Prostate gland (tissue), 2 donors: ENCODE measurements at regions not wholly inside any gene's neighbourhood (a gene's known extent, or its start where the extent isn't known, plus 50 kb on each side); places are given as distances from the start of the nearest gene placed in this dataset.

Source experiments
- DNase-seq: peaks from one replicate; pipeline ENCODE4 v3.0.0-alpha.2; 2019; ENCODE audit warnings: low spot score
- H3K27ac ChIP-seq, 2 donors: fragments of 200-600 bp; sonication (generic); 2 replicates each; pipeline ENCODE4 v1.5.1; 2017 to 2019
- H3K27me3 ChIP-seq: fragments of 200-600 bp; sonication (generic); replicated peaks from 2 replicates; pipeline ENCODE4 v1.5.1; 2019; ENCODE audit not compliant: insufficient read depth
- H3K36me3 ChIP-seq, 2 donors: fragments of 200-600 bp; sonication (generic); 1 replicate in 1 of 2; 2 replicates in 1 of 2; pipeline versions ENCODE4 v1.5.1 to v1.8.1; 2017 to 2019
- H3K4me1 ChIP-seq: fragments of 200-600 bp; sonication (generic); replicated peaks from 2 replicates; pipeline ENCODE4 v1.5.1; 2019
- H3K4me3 ChIP-seq, 2 donors: fragments of 200-600 bp; sonication (generic); 2 replicates each; pipeline ENCODE4 v1.5.1; 2017 to 2019
- H3K9me3 ChIP-seq: fragments of 200-600 bp; sonication (generic); 2 replicates; pipeline ENCODE4 v1.5.1; 2017
- POLR2A ChIP-seq: fragments of 450-650 bp; IDR thresholded peaks from one replicate; pipeline ENCODE4 v1.6.1; 2016; ENCODE audit warnings: antibody characterized with exemption, mild to moderate bottlenecking
- POLR2AphosphoS5 ChIP-seq: sonication (generic); formaldehyde crosslinking; IDR thresholded peaks from one replicate; pipeline ENCODE4 v1.6.1; 2017; ENCODE audit warnings: antibody characterized with exemption
- WGBS: methylation state at CpG from one replicate; pipeline ENCODE4 v1.1.5; 2018; 5-methylcytosine and 5-hydroxymethylcytosine counted together
- intact Hi-C: fragments of 100-400 bp; cut with DNase I; formaldehyde crosslinking; loops from one replicate; pipeline ENCODE4 v1.14.2; 2022
- TF ChIP-seq, protein P1 (sequence below), 4 experiments: fragments of 200-600 bp in 2 of 4; fragments of 450-650 bp in 2 of 4; sonication (generic) in 2 of 4; IDR thresholded peaks; 1 replicate in 3 of 4; 2 replicates in 1 of 4; pipeline ENCODE4 v1.5.1; 2016 to 2019; ENCODE audit warnings: antibody characterized with exemption in 4 of 4, mild to moderate bottlenecking in 2 of 4, moderate library complexity in 2 of 4

DNA sequence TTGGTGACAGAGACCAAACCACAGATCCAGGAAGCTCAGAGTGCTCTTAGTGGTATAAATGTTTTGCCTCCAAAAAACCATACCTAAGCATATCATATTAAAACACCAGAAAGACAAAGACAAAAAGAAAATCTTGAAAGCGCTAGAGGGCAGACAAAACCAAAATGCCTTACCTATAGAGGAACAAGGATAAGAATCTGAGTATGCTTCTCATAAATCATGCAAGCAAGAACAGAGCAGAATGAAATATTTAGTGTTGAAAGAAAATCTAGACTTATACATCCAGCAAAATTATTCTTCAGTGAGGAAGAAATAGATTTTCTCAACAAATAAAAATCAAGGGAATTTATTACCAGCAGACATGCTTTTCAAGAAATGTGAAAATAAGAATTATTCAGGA lies 941.0 kb upstream of the INTU start:
- Histone ChIP-seq H3K36me3 (no peaks in the 10 kb centered on the region), H3K9me3 (no peaks in the 10 kb centered on the region), H3K4me3 (no peak overlapping the region), H3K27me3 (no peaks in the 10 kb centered on the region), H3K27ac (no peak overlapping the region), H3K4me1 (no peaks in the 10 kb centered on the region)
- DNase-seq = no peak
- TF ChIP-seq POLR2AphosphoS5 (no peak), POLR2A (no peak)
- TF ChIP-seq, protein P1, sequence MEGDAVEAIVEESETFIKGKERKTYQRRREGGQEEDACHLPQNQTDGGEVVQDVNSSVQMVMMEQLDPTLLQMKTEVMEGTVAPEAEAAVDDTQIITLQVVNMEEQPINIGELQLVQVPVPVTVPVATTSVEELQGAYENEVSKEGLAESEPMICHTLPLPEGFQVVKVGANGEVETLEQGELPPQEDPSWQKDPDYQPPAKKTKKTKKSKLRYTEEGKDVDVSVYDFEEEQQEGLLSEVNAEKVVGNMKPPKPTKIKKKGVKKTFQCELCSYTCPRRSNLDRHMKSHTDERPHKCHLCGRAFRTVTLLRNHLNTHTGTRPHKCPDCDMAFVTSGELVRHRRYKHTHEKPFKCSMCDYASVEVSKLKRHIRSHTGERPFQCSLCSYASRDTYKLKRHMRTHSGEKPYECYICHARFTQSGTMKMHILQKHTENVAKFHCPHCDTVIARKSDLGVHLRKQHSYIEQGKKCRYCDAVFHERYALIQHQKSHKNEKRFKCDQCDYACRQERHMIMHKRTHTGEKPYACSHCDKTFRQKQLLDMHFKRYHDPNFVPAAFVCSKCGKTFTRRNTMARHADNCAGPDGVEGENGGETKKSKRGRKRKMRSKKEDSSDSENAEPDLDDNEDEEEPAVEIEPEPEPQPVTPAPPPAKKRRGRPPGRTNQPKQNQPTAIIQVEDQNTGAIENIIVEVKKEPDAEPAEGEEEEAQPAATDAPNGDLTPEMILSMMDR (IDR thresholded peaks at IDR 0.05) = no peak
- intact Hi-C loops = no loop called here
- 95% methylated on average over 1 of the region's 1 CpG for WGBS

DNA sequence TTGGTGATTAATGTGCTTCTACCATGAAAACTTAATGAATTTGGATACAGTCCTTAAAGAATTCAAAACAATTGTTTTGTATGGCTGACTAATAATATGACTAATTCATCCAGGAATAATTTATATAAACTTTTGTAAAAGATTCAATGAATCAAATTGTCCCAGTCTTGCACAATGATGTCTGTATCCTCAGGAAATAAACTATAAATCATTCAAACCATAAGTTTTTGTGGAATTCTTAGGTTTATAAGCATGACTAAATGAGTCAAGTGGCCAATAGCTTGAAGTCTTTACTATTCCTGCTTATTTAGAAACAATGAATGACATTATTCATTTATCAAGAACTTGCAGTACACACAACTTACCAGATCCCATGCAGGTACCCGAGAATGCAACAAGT lies 935.0 kb upstream of the INTU start:
- no peaks in the 10 kb centered on the region for H3K9me3 ChIP-seq
- 84% methylated on average over 1 of the region's 1 CpG for WGBS

DNA sequence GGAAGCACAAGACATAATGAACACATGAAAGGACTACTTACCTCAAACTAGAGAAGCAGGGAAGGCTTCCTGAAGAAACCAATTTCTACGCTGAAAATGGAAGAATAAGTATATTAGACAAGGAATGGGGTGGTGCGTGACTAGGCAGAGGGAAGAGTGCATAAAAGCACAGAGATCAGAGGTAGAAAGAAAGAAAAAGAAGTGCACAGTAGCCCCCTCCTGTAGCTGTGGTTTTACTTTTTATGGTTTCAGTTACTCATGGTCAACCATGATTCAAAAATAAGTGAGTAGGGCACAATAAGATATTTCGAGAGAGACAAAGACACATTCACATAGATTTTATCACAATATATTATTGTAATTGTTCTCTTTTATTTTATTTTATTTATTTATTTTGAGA lies 934.5 kb upstream of the INTU start:
- intact Hi-C loops = no loop called here
- Histone ChIP-seq H3K27me3 (no peaks in the 10 kb centered on the region), H3K36me3 (no peaks in the 10 kb centered on the region), H3K4me3 (no peak overlapping the region), H3K9me3 (no peaks in the 10 kb centered on the region), H3K27ac (no peak overlapping the region), H3K4me1 (no peaks in the 10 kb centered on the region)
- no peak for DNase-seq
- TF ChIP-seq, protein P1 (IDR thresholded peaks at IDR 0.05) = no peak
- TF ChIP-seq POLR2AphosphoS5 = no peak
- TF ChIP-seq POLR2A = no peak
- 91% methylated on average over 3 of the region's 3 CpGs for WGBS

More for the DNA sequence above, 935.0 kb upstream of the INTU start:
- TF ChIP-seq, protein P1 (IDR thresholded peaks at IDR 0.05) = no peak
- TF ChIP-seq POLR2A (no peak), POLR2AphosphoS5 (no peak)
- no peak overlapping the region for H3K27ac ChIP-seq
- intact Hi-C loops = no loop called here
- H3K36me3 ChIP-seq = no peaks in the 10 kb centered on the region
- H3K4me3 ChIP-seq = no peak overlapping the region
- DNase-seq = no peak
- H3K27me3 ChIP-seq = no peaks in the 10 kb centered on the region
- H3K4me1 ChIP-seq = no peaks in the 10 kb centered on the region

DNA sequence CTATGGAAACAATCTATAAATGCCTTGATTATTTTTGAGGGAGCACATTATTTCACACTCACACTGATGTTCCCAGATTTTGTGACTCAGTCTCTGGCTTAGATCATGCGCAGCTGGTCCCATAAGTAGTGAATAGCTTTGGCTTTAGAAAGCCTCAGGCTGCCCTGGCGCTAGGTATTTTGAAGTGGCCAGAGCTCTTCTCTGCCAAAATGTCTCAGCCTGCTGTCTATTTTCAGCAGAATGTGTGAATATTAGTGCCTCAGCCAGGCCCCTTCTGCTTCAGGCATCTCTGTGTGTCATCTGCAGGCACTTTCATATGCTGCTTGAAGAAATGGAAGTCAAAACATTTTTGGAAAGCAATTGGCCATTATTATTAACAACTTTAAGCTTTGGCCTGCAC lies 931.0 kb upstream of the INTU start:
- WGBS = 78% methylated on average over 2 of the region's 2 CpGs
- intact Hi-C loops = no loop called here
- Histone ChIP-seq H3K4me1 (no peaks in the 10 kb centered on the region), H3K27me3 (no peaks in the 10 kb centered on the region), H3K36me3 (no peaks in the 10 kb centered on the region), H3K4me3 (no peak overlapping the region), H3K27ac (no peak overlapping the region), H3K9me3 (no peaks in the 10 kb centered on the region)
- no peak for TF ChIP-seq POLR2AphosphoS5
- TF ChIP-seq, protein P1 (IDR thresholded peaks at IDR 0.05) = no peak
- TF ChIP-seq POLR2A = no peak
- no peak for DNase-seq

DNA sequence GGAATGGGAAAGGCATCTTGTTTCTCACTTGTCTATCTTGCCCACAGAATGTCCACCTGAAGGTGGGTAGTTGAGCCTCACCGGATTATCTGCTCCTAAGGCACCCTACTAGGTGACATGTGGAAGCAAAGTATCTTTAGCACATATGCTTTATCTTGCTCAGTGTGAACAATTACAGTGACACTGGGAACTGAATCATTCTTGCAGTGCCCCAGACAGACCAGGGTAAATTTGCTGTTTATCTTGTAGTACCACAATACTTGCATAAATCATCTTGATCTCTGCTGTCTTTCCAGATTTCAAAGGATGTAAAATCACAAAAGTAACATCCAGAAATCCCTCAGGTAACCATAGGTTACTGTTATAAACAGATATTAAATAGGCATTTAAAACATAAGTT lies 930.0 kb upstream of the INTU start:
- TF ChIP-seq POLR2A = no peak
- TF ChIP-seq POLR2AphosphoS5 = no peak
- TF ChIP-seq, protein P1 (IDR thresholded peaks at IDR 0.05) = no peak
- no peak for DNase-seq
- WGBS = 93% methylated on average over 1 of the region's 1 CpG
- no peaks in the 10 kb centered on the region for H3K27me3 ChIP-seq
- H3K27ac ChIP-seq = no peak overlapping the region
- H3K9me3 ChIP-seq = no peaks in the 10 kb centered on the region
- H3K36me3 ChIP-seq = no peaks in the 10 kb centered on the region
- H3K4me1 ChIP-seq = no peaks in the 10 kb centered on the region
- intact Hi-C loops = no loop called here
- H3K4me3 ChIP-seq = no peak overlapping the region
